ENCODE measurements at regions not wholly inside any gene's neighbourhood (a gene's known extent, or its start where the extent isn't known, plus 50 kb on each side); places are given as distances from the start of the nearest gene placed in this dataset.

GRCh38 chr6:19602434-19603013, 234.6 kb upstream of the ID4 start:
- Histone ChIP-seq H3K9me2 (replicated peaks; ENCODE audit: insufficient read depth, low read length) (no peaks in the 10 kb centered on the region), H4K20me1 (ENCODE audit: low read depth, low read length) (no peaks in the 10 kb centered on the region), H3K27ac (ENCODE audit: low read depth, low read length) (no peak overlapping the region), H3K9ac (ENCODE audit: low read length) (no peak overlapping the region), H3K4me3 (ENCODE audit: insufficient read depth, low read length, poor library complexity, severe bottlenecking) (no peak overlapping the region), H3K36me3 (ENCODE audit: low read length) (no peaks in the 10 kb centered on the region), H3K27me3 (ENCODE audit: low read length) (no peaks in the 10 kb centered on the region), H3K4me2 (ENCODE audit: low read depth, low read length, poor library complexity, severe bottlenecking) (no peak overlapping the region), H2AFZ (ENCODE audit: low read depth, low read length, severe bottlenecking) (no peak overlapping the region), H3K9me3 (ENCODE audit: insufficient read depth, low read length) (no peaks in the 10 kb centered on the region), H3F3A (ENCODE audit: insufficient read depth) (peaks cover 6% of the 10 kb centered on the region), H3K79me2 (ENCODE audit: insufficient read depth, low read length) (no peaks in the 10 kb centered on the region)
- TF ChIP-seq CTCF (IDR thresholded peaks at IDR 0.05; ENCODE audit: insufficient read depth, low read length, poor library complexity, severe bottlenecking) (no peak), EZH2phosphoT487 (conservative IDR thresholded peaks at IDR 0.05; ENCODE audit: low read length) (no peak)

GRCh38 chr6:19603721-19604120, 233.4 kb upstream of the ID4 start:
- H3K36me3 ChIP-seq (ENCODE audit: low read length), result no peaks in the 10 kb centered on the region
- no peak overlapping the region for H3K4me2 ChIP-seq (ENCODE audit: low read depth, low read length, poor library complexity, severe bottlenecking)
- H3F3A ChIP-seq (ENCODE audit: insufficient read depth), result no peaks in the 10 kb centered on the region
- H3K79me2 ChIP-seq (ENCODE audit: insufficient read depth, low read length), result no peaks in the 10 kb centered on the region
- no peaks in the 10 kb centered on the region for H3K9me2 ChIP-seq (replicated peaks; ENCODE audit: insufficient read depth, low read length)
- no peak overlapping the region for H3K4me3 ChIP-seq (ENCODE audit: insufficient read depth, low read length, poor library complexity, severe bottlenecking)
- no peak overlapping the region for H2AFZ ChIP-seq (ENCODE audit: low read depth, low read length, severe bottlenecking)
- no peak for TF ChIP-seq CTCF (IDR thresholded peaks at IDR 0.05; ENCODE audit: insufficient read depth, low read length, poor library complexity, severe bottlenecking)
- TF ChIP-seq EZH2phosphoT487 (conservative IDR thresholded peaks at IDR 0.05; ENCODE audit: low read length), result no peak
- no peak overlapping the region for H3K27ac ChIP-seq (ENCODE audit: low read depth, low read length)
- H3K9ac ChIP-seq (ENCODE audit: low read length), result no peak overlapping the region
- no peaks in the 10 kb centered on the region for H4K20me1 ChIP-seq (ENCODE audit: low read depth, low read length)
- H3K9me3 ChIP-seq (ENCODE audit: insufficient read depth, low read length), result no peaks in the 10 kb centered on the region
- no peaks in the 10 kb centered on the region for H3K27me3 ChIP-seq (ENCODE audit: low read length)

GRCh38 chr6:19605624-19606023, 231.5 kb upstream of the ID4 start:
- no peak for TF ChIP-seq EZH2phosphoT487 (conservative IDR thresholded peaks at IDR 0.05; ENCODE audit: low read length)
- TF ChIP-seq CTCF (IDR thresholded peaks at IDR 0.05; ENCODE audit: insufficient read depth, low read length, poor library complexity, severe bottlenecking), result no peak
- H3K27me3 ChIP-seq (ENCODE audit: low read length), result no peaks in the 10 kb centered on the region
- no peaks in the 10 kb centered on the region for H3F3A ChIP-seq (ENCODE audit: insufficient read depth)
- H3K9me3 ChIP-seq (ENCODE audit: insufficient read depth, low read length), result no peaks in the 10 kb centered on the region
- no peaks in the 10 kb centered on the region for H3K9me2 ChIP-seq (replicated peaks; ENCODE audit: insufficient read depth, low read length)
- H2AFZ ChIP-seq (ENCODE audit: low read depth, low read length, severe bottlenecking), result no peak overlapping the region
- H3K27ac ChIP-seq (ENCODE audit: low read depth, low read length), result no peak overlapping the region
- no peak overlapping the region for H3K4me3 ChIP-seq (ENCODE audit: insufficient read depth, low read length, poor library complexity, severe bottlenecking)
- no peak overlapping the region for H3K4me2 ChIP-seq (ENCODE audit: low read depth, low read length, poor library complexity, severe bottlenecking)
- H3K9ac ChIP-seq (ENCODE audit: low read length), result no peak overlapping the region
- H3K79me2 ChIP-seq (ENCODE audit: insufficient read depth, low read length), result no peaks in the 10 kb centered on the region
- no peaks in the 10 kb centered on the region for H4K20me1 ChIP-seq (ENCODE audit: low read depth, low read length)
- H3K36me3 ChIP-seq (ENCODE audit: low read length), result no peaks in the 10 kb centered on the region
